GM23248 (cell line): ENCODE measurements at regions not wholly inside any gene's neighbourhood (a gene's known extent, or its start where the extent isn't known, plus 50 kb on each side); places are given as distances from the start of the nearest gene placed in this dataset.

ENCODE experiments used
- DNase-seq: peaks from one replicate; pipeline ENCODE4 v3.0.0-alpha.2; 2015
- H2AFZ ChIP-seq: fragments of 200-600 bp; sonication (generic); 2 replicates; pipeline ENCODE4 v1.6.1; 2016; ENCODE audit warnings: antibody characterized with exemption
- H3F3A ChIP-seq: fragments of 200-600 bp; sonication (generic); 2 replicates; pipeline ENCODE4 v1.6.1; 2016; ENCODE audit warnings: mild to moderate bottlenecking, antibody characterized with exemption, mixed run types; ENCODE audit not compliant: insufficient read depth
- H3K27ac ChIP-seq: fragments of 200-600 bp; sonication (generic); 2 replicates; pipeline ENCODE4 v1.5.1; 2016; ENCODE audit warnings: mild to moderate bottlenecking
- H3K27me3 ChIP-seq: fragments of 200-600 bp; sonication (generic); replicated peaks from 2 replicates; pipeline ENCODE4 v1.6.1; 2016; ENCODE audit warnings: mild to moderate bottlenecking; ENCODE audit not compliant: insufficient read depth
- H3K36me3 ChIP-seq: fragments of 200-600 bp; sonication (generic); 2 replicates; pipeline ENCODE4 v1.6.1; 2016; ENCODE audit warnings: low read depth, mild to moderate bottlenecking
- H3K4me1 ChIP-seq: fragments of 200-600 bp; sonication (generic); 2 replicates; pipeline ENCODE4 v1.6.1; 2016; ENCODE audit warnings: mild to moderate bottlenecking; ENCODE audit not compliant: insufficient read depth
- H3K4me2 ChIP-seq: fragments of 200-600 bp; sonication (generic); one replicate; pipeline ENCODE4 v1.6.1; 2016; ENCODE audit warnings: mild to moderate bottlenecking; ENCODE audit not compliant: unreplicated experiment
- H3K4me3 ChIP-seq: fragments of 200-600 bp; sonication (generic); 2 replicates; pipeline ENCODE4 v1.5.1; 2016; ENCODE audit warnings: mild to moderate bottlenecking
- H3K79me2 ChIP-seq: fragments of 200-600 bp; sonication (generic); 2 replicates; pipeline ENCODE4 v1.6.1; 2016; ENCODE audit warnings: mild to moderate bottlenecking; ENCODE audit not compliant: insufficient read depth
- H3K9ac ChIP-seq: fragments of 200-600 bp; sonication (generic); 2 replicates; pipeline ENCODE4 v1.6.1; 2016; ENCODE audit warnings: mild to moderate bottlenecking
- H3K9me2 ChIP-seq: fragments of 200-600 bp; sonication (generic); 2 replicates; pipeline ENCODE4 v1.6.1; 2016; ENCODE audit warnings: mixed run types, mild to moderate bottlenecking, moderate library complexity; ENCODE audit not compliant: insufficient read depth
- H3K9me3 ChIP-seq: fragments of 200-600 bp; sonication (generic); one replicate; pipeline ENCODE4 v1.6.1; 2017; ENCODE audit warnings: low read depth
- H4K20me1 ChIP-seq: fragments of 200-600 bp; sonication (generic); 2 replicates; pipeline ENCODE4 v1.6.0; 2016; ENCODE audit not compliant: insufficient read depth
- EZH2 ChIP-seq: fragments of 200-600 bp; sonication (generic); IDR thresholded peaks from 2 replicates; pipeline ENCODE4 v1.6.1; 2018; ENCODE audit warnings: antibody characterized with exemption, mild to moderate bottlenecking; ENCODE audit not compliant: insufficient read depth, poor library complexity, severe bottlenecking
- EZH2phosphoT487 ChIP-seq: fragments of 200-600 bp; sonication (generic); IDR thresholded peaks from 2 replicates; pipeline ENCODE4 v1.6.1; 2018; ENCODE audit warnings: antibody characterized with exemption, moderate library complexity, mild to moderate bottlenecking, low read depth; ENCODE audit not compliant: insufficient read depth
- WGBS, 2 experiments: methylation state at CpG; one replicate each; pipeline ENCODE4 v1.1.6; 2015 to 2017; ENCODE audit warnings: low lambda C conversion rate in 2 of 2, low coverage in 1 of 2; ENCODE audit errors: missing lambda C conversion rate in 2 of 2; 5-methylcytosine and 5-hydroxymethylcytosine counted together
- in situ Hi-C: fragments of 300-500 bp; cut with MboI; formaldehyde crosslinking; loops from 2 replicates; pipeline ENCODE4 v1.15.0; 2020

GRCh38 chr13:99046851-99047250, 69.0 kb upstream of the DOCK9 start:
- no peaks in the 10 kb centered on the region for H3F3A ChIP-seq
- H3K79me2 ChIP-seq = no peaks in the 10 kb centered on the region
- no peaks in the 10 kb centered on the region for H4K20me1 ChIP-seq
- no peak overlapping the region for H3K27ac ChIP-seq
- H3K36me3 ChIP-seq = no peaks in the 10 kb centered on the region
- H2AFZ ChIP-seq = no peak overlapping the region
- in situ Hi-C loops = no loop called here
- 58 to 62% methylated on average over 4 of the region's 4 CpGs for WGBS, 2 experiments
- H3K4me3 ChIP-seq = no peak overlapping the region
- no peak for TF ChIP-seq EZH2phosphoT487
- no peak for TF ChIP-seq EZH2
- H3K4me2 ChIP-seq = no peak overlapping the region
- no peak overlapping the region for H3K9ac ChIP-seq
- no peaks in the 10 kb centered on the region for H3K9me3 ChIP-seq
- H3K4me1 ChIP-seq = no peaks in the 10 kb centered on the region; the same call in 1 of the 2 replicates
- H3K9me2 ChIP-seq = no peaks in the 10 kb centered on the region
- DNase-seq = no peak
- H3K27me3 ChIP-seq = no peaks in the 10 kb centered on the region

- no peaks in the 10 kb centered on the region for H3K9me2 ChIP-seq
- H3K27ac ChIP-seq = no peak overlapping the region
- DNase-seq = no peak
- no peak overlapping the region for H3K4me3 ChIP-seq
- no peak overlapping the region for H3K4me2 ChIP-seq
- H4K20me1 ChIP-seq = no peaks in the 10 kb centered on the region
- H3K9me3 ChIP-seq = no peaks in the 10 kb centered on the region
- no peaks in the 10 kb centered on the region for H3K27me3 ChIP-seq
- no peaks in the 10 kb centered on the region for H3K36me3 ChIP-seq
- TF ChIP-seq EZH2 = no peak
- no peak for TF ChIP-seq EZH2phosphoT487
- no peaks in the 10 kb centered on the region for H3K79me2 ChIP-seq
- peaks cover 4% of the 10 kb centered on the region for H3K4me1 ChIP-seq
- in situ Hi-C loops = no loop called here
- WGBS, 2 experiments = 94 to 98% methylated on average over 7 of the region's 7 CpGs
- no peak overlapping the region for H3K9ac ChIP-seq
- H2AFZ ChIP-seq = no peak overlapping the region
- H3F3A ChIP-seq = no peaks in the 10 kb centered on the region
Measured at GRCh38 chr13:99050983-99051488, 73.2 kb upstream of the DOCK9 start.

GRCh38 chr13:99051768-99052455, 74.0 kb upstream of the DOCK9 start:
- H3F3A ChIP-seq = no peaks in the 10 kb centered on the region
- TF ChIP-seq EZH2 (no peak), EZH2phosphoT487 (no peak)
- WGBS, 2 experiments = 50 to 53% methylated on average over 2 of the region's 2 CpGs
- peaks cover 13% of the 10 kb centered on the region for H3K4me1 ChIP-seq
- H4K20me1 ChIP-seq = no peaks in the 10 kb centered on the region
- H3K4me2 ChIP-seq = no peak overlapping the region
- H3K36me3 ChIP-seq = no peaks in the 10 kb centered on the region
- no peak overlapping the region for H2AFZ ChIP-seq
- no peaks in the 10 kb centered on the region for H3K79me2 ChIP-seq
- no peak for DNase-seq
- in situ Hi-C loops = no loop called here
- H3K9me3 ChIP-seq = no peaks in the 10 kb centered on the region
- H3K9me2 ChIP-seq = no peaks in the 10 kb centered on the region
- no peaks in the 10 kb centered on the region for H3K27me3 ChIP-seq
- H3K4me3 ChIP-seq = no peak overlapping the region
- H3K27ac ChIP-seq = no peak overlapping the region
- no peak overlapping the region for H3K9ac ChIP-seq

GRCh38 chr13:99053636-99054233, 75.9 kb upstream of the DOCK9 start:
- H3K4me1 ChIP-seq = peaks cover 21% of the 10 kb centered on the region
- in situ Hi-C loops = no loop called here

More at GRCh38 chr13:99053636-99054233, 75.9 kb upstream of the DOCK9 start:
- Histone ChIP-seq H2AFZ (no peak overlapping the region), H3K27me3 (no peaks in the 10 kb centered on the region), H3K27ac (no peak overlapping the region), H3K9ac (no peak overlapping the region), H3K4me3 (no peak overlapping the region), H3K9me3 (no peaks in the 10 kb centered on the region), H3K4me2 (no peak overlapping the region), H3K79me2 (no peaks in the 10 kb centered on the region), H3F3A (no peaks in the 10 kb centered on the region), H3K9me2 (no peaks in the 10 kb centered on the region), H3K36me3 (no peaks in the 10 kb centered on the region), H4K20me1 (no peaks in the 10 kb centered on the region)
- no peak for TF ChIP-seq EZH2
- no peak for TF ChIP-seq EZH2phosphoT487
- WGBS, 2 experiments = 93 to 94% methylated on average over 5 of the region's 5 CpGs
- DNase-seq = no peak
